Body of pancreas (tissue), 4 donors: ENCODE measurements at regions not wholly inside any gene's neighbourhood (a gene's known extent, or its start where the extent isn't known, plus 50 kb on each side); places are given as distances from the start of the nearest gene placed in this dataset.
"Not testable (repeated sequence)": the region's sequence is repeated elsewhere in the genome, so short reads cannot be mapped to it uniquely, and the experiment has no call there.

Experiments
- ATAC-seq: fragments of 150-250 bp; one replicate; pipeline ENCODE4 v1.9.1; 2016
- DNase-seq, 4 donors: peaks; one replicate each; pipeline ENCODE4 v3.0.0-alpha.2; 2019
- H3K27ac ChIP-seq, 4 donors: fragments of 200-600 bp; sonication (generic); 1 replicate in 3 of 4; 2 replicates in 1 of 4; pipeline versions ENCODE4 v1.5.1 to v1.6.1; 2016 to 2019; ENCODE audit warnings: mild to moderate bottlenecking in 1 of 4, mixed read lengths in 1 of 4, moderate library complexity in 1 of 4
- H3K27me3 ChIP-seq, 2 donors: fragments of 200-600 bp; sonication (generic); one replicate each; pipeline ENCODE4 v1.6.0; 2016; ENCODE audit warnings: mild to moderate bottlenecking in 1 of 2
- H3K36me3 ChIP-seq, 2 donors: fragments of 200-600 bp; sonication (generic); replicated peaks in 1 of 2; 2 replicates each; pipeline ENCODE4 v1.5.1; 2016; ENCODE audit warnings: low read depth in 2 of 2; ENCODE audit not compliant: insufficient read depth in 1 of 2
- H3K4me1 ChIP-seq: fragments of 200-600 bp; sonication (generic); one replicate; pipeline ENCODE4 v1.6.0; 2016
- H3K4me3 ChIP-seq, 2 donors: fragments of 200-600 bp; sonication (generic); 1 replicate in 1 of 2; 2 replicates in 1 of 2; pipeline ENCODE4 v1.5.1; 2016 to 2019
- H3K9me3 ChIP-seq, 3 donors: fragments of 200-600 bp; sonication (generic); 1 replicate in 2 of 3; 2 replicates in 1 of 3; pipeline ENCODE4 v1.5.1; 2016
- CTCF ChIP-seq, 7 experiments: fragments of 450-650 bp in 4 of 7; fragments of 200-600 bp in 3 of 7; sonication (generic) in 3 of 7; IDR thresholded peaks; one replicate each; pipeline ENCODE4 v1.5.1; 2016 to 2019; ENCODE audit warnings: antibody characterized with exemption in 7 of 7
- POLR2A ChIP-seq, 3 donors: fragments of 450-650 bp; IDR thresholded peaks; one replicate each; pipeline ENCODE4 v1.6.1; 2016; ENCODE audit warnings: antibody characterized with exemption in 3 of 3, mild to moderate bottlenecking in 2 of 3
- WGBS, 2 donors: methylation state at CpG; one replicate each; pipeline ENCODE4 v1.1.5; 2017; 5-methylcytosine and 5-hydroxymethylcytosine counted together
- intact Hi-C: fragments of 100-400 bp; cut with DNase I; formaldehyde crosslinking; loops from one replicate; pipeline ENCODE4 v1.15.1; 2023

- peaks cover 0 to 3% of the 10 kb centered on the region in 2 donors for H3K27me3 ChIP-seq
- intact Hi-C loops, result no loop called here
- 53 to 66% methylated on average over 2 of the region's 2 CpGs for WGBS, 2 donors
Observed at GRCh38 chr3:5709714-5710113, 522.2 kb downstream of the EDEM1 start.

GRCh38 chr3:5710718-5711117, 523.2 kb downstream of the EDEM1 start:
- WGBS, 2 donors, result 46 to 53% methylated on average over 3 of the region's 3 CpGs
- H3K36me3 ChIP-seq, result no peaks in the 10 kb centered on the region
- intact Hi-C loops, result no loop called here
- ATAC-seq (no peak), DNase-seq (no peak)
- H3K27me3 ChIP-seq, result peaks cover 0 to 3% of the 10 kb centered on the region in 2 donors
- H3K4me3 ChIP-seq, result no peak overlapping the region
- H3K27ac ChIP-seq, result no peak overlapping the region
- TF ChIP-seq POLR2A (IDR thresholded peaks at IDR 0.05) (no peak), CTCF (IDR thresholded peaks at IDR 0.05) (no peak)
- no peaks in the 10 kb centered on the region for H3K4me1 ChIP-seq
- no peaks in the 10 kb centered on the region for H3K9me3 ChIP-seq

More at GRCh38 chr3:5709714-5710113, 522.2 kb downstream of the EDEM1 start:
- Histone ChIP-seq H3K27ac (no peak overlapping the region), H3K36me3 (no peaks in the 10 kb centered on the region), H3K9me3 (no peaks in the 10 kb centered on the region), H3K4me1 (no peaks in the 10 kb centered on the region), H3K4me3 (no peak overlapping the region)
- ATAC-seq (no peak), DNase-seq (no peak)
- TF ChIP-seq POLR2A (IDR thresholded peaks at IDR 0.05) (no peak), CTCF (IDR thresholded peaks at IDR 0.05) (no peak)

- Histone ChIP-seq H3K4me3 (no peak overlapping the region), H3K27ac (no peak overlapping the region), H3K36me3 (no peaks in the 10 kb centered on the region), H3K27me3 (no peaks in the 10 kb centered on the region), H3K9me3 (no peaks in the 10 kb centered on the region), H3K4me1 (no peaks in the 10 kb centered on the region)
- intact Hi-C loops, result no loop called here
- no peak for ATAC-seq
- TF ChIP-seq CTCF (IDR thresholded peaks at IDR 0.05) (no peak), POLR2A (IDR thresholded peaks at IDR 0.05) (no peak)
- no peak for DNase-seq
- 75 to 94% methylated on average over 1 of the region's 1 CpG for WGBS, 2 donors
Observed at GRCh38 chr3:5717254-5717653, 529.7 kb downstream of the EDEM1 start.

- intact Hi-C loops, H3K27ac ChIP-seq: not testable (repeated sequence)
Observed at GRCh38 chr3:5719668-5720067, 532.2 kb downstream of the EDEM1 start.

GRCh38 chr3:5725801-5726200, 538.3 kb downstream of the EDEM1 start:
- DNase-seq (no peak), ATAC-seq (no peak)
- Histone ChIP-seq H3K27ac (no peak overlapping the region), H3K36me3 (no peaks in the 10 kb centered on the region), H3K4me3 (no peak overlapping the region), H3K9me3 (no peaks in the 10 kb centered on the region), H3K4me1 (no peaks in the 10 kb centered on the region), H3K27me3 (no peaks in the 10 kb centered on the region)
- no peak for TF ChIP-seq CTCF (IDR thresholded peaks at IDR 0.05)
- no peak for TF ChIP-seq POLR2A (IDR thresholded peaks at IDR 0.05)
- 31 to 32% methylated on average over 2 of the region's 2 CpGs for WGBS, 2 donors
- intact Hi-C loops, result no loop called here

More at GRCh38 chr3:5719668-5720067, 532.2 kb downstream of the EDEM1 start:
- not testable (repeated sequence) for H3K4me3 ChIP-seq, H3K36me3 ChIP-seq, ATAC-seq, H3K9me3 ChIP-seq, DNase-seq, H3K27me3 ChIP-seq, H3K4me1 ChIP-seq
